Progenitor cell of endocrine pancreas (in vitro differentiated cells): ENCODE measurements at regions not wholly inside any gene's neighbourhood (a gene's known extent, or its start where the extent isn't known, plus 50 kb on each side); places are given as distances from the start of the nearest gene placed in this dataset.

Experiments
- DNase-seq: peaks from one replicate; pipeline ENCODE4 v3.0.0; 2021; ENCODE audit warnings: low spot score; ENCODE audit not compliant: unreplicated experiment
- H3K27ac Mint-ChIP-seq: 2 replicates; pipeline ENCODE4 v1.8.0; 2021; ENCODE audit warnings: mild to moderate bottlenecking, moderate library complexity, mixed read lengths
- H3K27me3 Mint-ChIP-seq: 2 replicates; pipeline ENCODE4 v1.8.0; 2021; ENCODE audit warnings: mixed read lengths
- H3K36me3 Mint-ChIP-seq: 2 replicates; pipeline ENCODE4 v1.8.0; 2022; ENCODE audit warnings: mixed read lengths; ENCODE audit not compliant: insufficient read depth
- H3K4me1 Mint-ChIP-seq: 2 replicates; pipeline ENCODE4 v1.8.0; 2021; ENCODE audit warnings: low read depth, mixed read lengths
- H3K4me3 Mint-ChIP-seq: 2 replicates; pipeline ENCODE4 v1.8.0; 2021; ENCODE audit warnings: low read depth, mild to moderate bottlenecking, moderate library complexity, mixed read lengths
- H3K9me3 Mint-ChIP-seq: 2 replicates; pipeline ENCODE4 v1.8.0; 2021; ENCODE audit warnings: low read depth, mixed read lengths
- CTCF ChIP-seq: fragments of 200-600 bp; sonication (generic); IDR thresholded peaks from one replicate; pipeline ENCODE4 v1.5.0; 2021; ENCODE audit warnings: antibody characterized with exemption, mild to moderate bottlenecking; ENCODE audit not compliant: unreplicated experiment

- Mint-ChIP-seq H3K9me3 (no peaks in the 10 kb centered on the region), H3K27ac (no peak overlapping the region), H3K4me1 (no peaks in the 10 kb centered on the region), H3K27me3 (no peaks in the 10 kb centered on the region), H3K36me3 (no peaks in the 10 kb centered on the region), H3K4me3 (no peak overlapping the region)
- no peak for DNase-seq
- TF ChIP-seq CTCF = no peak
Measured at GRCh38 chr5:67347821-67348220, 151.2 kb upstream of the CD180 start.

- Mint-ChIP-seq H3K4me1 (no peaks in the 10 kb centered on the region), H3K36me3 (no peaks in the 10 kb centered on the region), H3K27ac (no peak overlapping the region), H3K4me3 (no peak overlapping the region), H3K9me3 (no peaks in the 10 kb centered on the region), H3K27me3 (no peaks in the 10 kb centered on the region)
- no peak for TF ChIP-seq CTCF
- DNase-seq = no peak
Measured at GRCh38 chr5:67346611-67347010, 150.0 kb upstream of the CD180 start.

DNA sequence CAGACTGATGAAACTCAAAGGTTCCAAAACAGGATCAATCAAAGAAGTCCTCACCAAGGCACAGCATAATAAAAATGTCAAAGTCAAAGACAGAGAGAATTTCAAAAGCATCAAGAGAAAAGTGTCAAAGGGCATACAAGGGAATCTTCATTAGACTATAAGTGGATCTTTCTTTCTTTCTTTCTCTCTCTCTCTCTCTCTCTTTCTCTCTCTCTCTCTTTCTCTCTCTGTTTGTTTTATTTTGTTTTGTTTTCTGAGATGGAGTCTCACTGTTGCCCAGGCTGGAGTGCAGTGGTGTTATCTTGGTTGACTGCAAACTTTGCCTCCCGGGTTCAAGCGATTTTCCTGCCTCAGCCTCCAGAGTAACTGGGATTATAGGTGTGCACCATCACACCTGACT, 148.3 kb upstream of the CD180 start:
- Mint-ChIP-seq H3K27me3 (no peaks in the 10 kb centered on the region), H3K4me1 (no peaks in the 10 kb centered on the region), H3K9me3 (no peaks in the 10 kb centered on the region), H3K27ac (no peak overlapping the region), H3K36me3 (no peaks in the 10 kb centered on the region), H3K4me3 (no peak overlapping the region)
- no peak for TF ChIP-seq CTCF
- DNase-seq = no peak

- no peak overlapping the region for H3K27ac Mint-ChIP-seq
- TF ChIP-seq CTCF = no peak
- no peaks in the 10 kb centered on the region for H3K9me3 Mint-ChIP-seq
- H3K36me3 Mint-ChIP-seq = no peaks in the 10 kb centered on the region
- DNase-seq = no peak
- H3K27me3 Mint-ChIP-seq = no peaks in the 10 kb centered on the region
- H3K4me1 Mint-ChIP-seq = no peaks in the 10 kb centered on the region
- no peak overlapping the region for H3K4me3 Mint-ChIP-seq
Measured at GRCh38 chr5:67343835-67344234, 147.2 kb upstream of the CD180 start.

GRCh38 chr5:67341478-67341877, 144.9 kb upstream of the CD180 start:
- Mint-ChIP-seq H3K36me3 (no peaks in the 10 kb centered on the region), H3K4me1 (no peaks in the 10 kb centered on the region), H3K9me3 (no peaks in the 10 kb centered on the region), H3K27ac (no peak overlapping the region), H3K4me3 (no peak overlapping the region), H3K27me3 (no peaks in the 10 kb centered on the region)
- DNase-seq = no peak
- TF ChIP-seq CTCF = no peak
